ENCODE measurements at regions not wholly inside any gene's neighbourhood (a gene's known extent, or its start where the extent isn't known, plus 50 kb on each side); places are given as distances from the start of the nearest gene placed in this dataset.

GRCh38 chr4:130600706-130601105 lies 1504.8 kb downstream of the C4orf33 start:
- TF ChIP-seq CTCF (tag by site-specific recombination; IDR thresholded peaks at IDR 0.05) = no peak
- TF ChIP-seq ZNF792 (tag by site-specific recombination; IDR thresholded peaks at IDR 0.05) = no peak
- no peak for TF ChIP-seq TCF7L2 (IDR thresholded peaks at IDR 0.05; ENCODE audit: borderline replicate concordance, low read depth, low read length)
- no peak for TF ChIP-seq ZNF658 (tag by site-specific recombination; IDR thresholded peaks at IDR 0.05)
- no peak for TF ChIP-seq ZNF274 (IDR thresholded peaks at IDR 0.05; ENCODE audit: low read length)
- no peak for TF ChIP-seq ZNF274 (tag by site-specific recombination; IDR thresholded peaks at IDR 0.05; ENCODE audit: borderline replicate concordance)
- no peak for TF ChIP-seq ZNF768 (tag by site-specific recombination; IDR thresholded peaks at IDR 0.05)

Measured in HEK293 (cell line).